A204.1 (cell line): ENCODE measurements at regions not wholly inside any gene's neighbourhood (a gene's known extent, or its start where the extent isn't known, plus 50 kb on each side); places are given as distances from the start of the nearest gene placed in this dataset.
"Not testable (repeated sequence)": the region's sequence is repeated elsewhere in the genome, so short reads cannot be mapped to it uniquely, and the experiment has no call there.

Experiments
- FAIRE-seq: peaks from 2 replicates; lab custom pipeline; 2012; peaks lifted over from hg19 to GRCh38; lab: Jason Lieb, UNC

GRCh38 chr10:63675171-63675570, 154.0 kb downstream of the REEP3 start:
- FAIRE-seq: no peak

- FAIRE-seq: no peak
These were observed 155.8 kb downstream of the REEP3 start for GRCh38 chr10:63677001-63677400.

DNA sequence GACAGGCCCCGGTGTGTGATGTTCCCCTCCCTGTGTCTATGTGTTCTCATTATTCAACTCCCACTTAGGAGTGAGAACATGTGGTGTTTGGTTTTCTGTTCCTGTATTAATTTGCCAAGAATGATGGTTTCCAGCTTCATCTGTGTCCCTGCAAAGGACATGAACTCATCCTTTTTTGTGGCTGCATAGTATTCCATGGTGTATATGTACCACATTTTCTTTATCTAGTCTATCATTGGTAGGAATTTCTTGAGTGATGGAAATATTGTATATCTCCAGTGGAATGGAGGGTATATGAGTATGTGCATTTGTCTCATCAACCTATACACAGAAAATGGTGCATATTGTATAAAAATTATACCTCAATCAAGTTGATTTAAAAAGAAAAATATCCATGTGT, 159.3 kb downstream of the REEP3 start:
- not testable (repeated sequence) for FAIRE-seq

DNA sequence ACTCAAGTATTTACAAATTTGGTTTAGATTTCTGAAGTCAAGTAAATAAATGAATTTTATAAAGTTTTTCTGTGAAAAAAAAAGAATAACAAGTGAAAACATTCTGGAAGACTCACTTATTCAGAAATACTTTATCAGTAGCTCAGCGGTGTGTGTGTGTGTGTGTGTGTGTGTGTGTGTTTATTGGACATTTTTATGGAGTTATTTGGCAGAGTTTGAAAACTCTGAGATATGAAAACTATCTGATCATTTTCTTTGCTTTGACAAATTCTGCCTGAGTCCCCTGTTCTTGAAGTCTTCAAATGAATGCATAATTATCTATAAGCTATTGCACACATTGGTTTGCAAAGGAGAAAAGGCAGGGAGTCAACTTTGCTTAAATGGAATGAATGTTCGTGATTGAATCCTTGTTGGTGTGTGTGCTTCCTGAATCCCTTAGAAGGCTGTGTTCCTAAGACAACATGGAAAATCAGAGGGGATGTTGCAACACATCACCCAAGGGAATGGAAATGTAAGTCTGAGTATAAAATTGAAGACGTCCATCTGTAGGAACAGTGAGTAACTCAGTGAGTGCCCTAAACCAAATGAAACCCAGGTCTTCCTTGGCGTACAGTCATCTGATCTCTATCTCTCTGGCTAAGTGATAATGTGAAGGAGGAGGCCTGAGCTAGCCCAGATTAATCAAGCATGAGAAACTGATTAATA, 160.9 kb downstream of the REEP3 start:
- FAIRE-seq: no peak

DNA sequence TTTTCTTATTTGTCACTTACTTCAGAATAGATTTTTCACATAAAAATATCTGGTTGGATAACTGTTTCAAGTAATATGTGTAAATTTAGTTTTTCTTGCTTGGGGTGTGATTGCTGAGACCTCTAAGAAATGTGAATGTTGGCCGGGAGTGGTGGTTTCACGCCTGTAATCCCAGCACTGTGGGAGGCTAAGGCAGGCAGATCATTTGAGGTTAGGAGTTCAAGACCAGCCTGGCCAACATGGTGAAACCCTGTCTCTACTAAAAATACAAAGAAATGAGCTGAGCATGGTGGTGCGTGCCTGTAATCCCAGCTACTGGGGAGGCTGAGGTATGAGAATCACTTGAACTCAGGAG, 161.5 kb downstream of the REEP3 start:
- not testable (repeated sequence) for FAIRE-seq

- FAIRE-seq: no peak
These were observed 162.0 kb downstream of the REEP3 start for GRCh38 chr10:63683223-63683622.

- FAIRE-seq: no peak
These were observed 162.5 kb downstream of the REEP3 start for GRCh38 chr10:63683686-63684085.

DNA sequence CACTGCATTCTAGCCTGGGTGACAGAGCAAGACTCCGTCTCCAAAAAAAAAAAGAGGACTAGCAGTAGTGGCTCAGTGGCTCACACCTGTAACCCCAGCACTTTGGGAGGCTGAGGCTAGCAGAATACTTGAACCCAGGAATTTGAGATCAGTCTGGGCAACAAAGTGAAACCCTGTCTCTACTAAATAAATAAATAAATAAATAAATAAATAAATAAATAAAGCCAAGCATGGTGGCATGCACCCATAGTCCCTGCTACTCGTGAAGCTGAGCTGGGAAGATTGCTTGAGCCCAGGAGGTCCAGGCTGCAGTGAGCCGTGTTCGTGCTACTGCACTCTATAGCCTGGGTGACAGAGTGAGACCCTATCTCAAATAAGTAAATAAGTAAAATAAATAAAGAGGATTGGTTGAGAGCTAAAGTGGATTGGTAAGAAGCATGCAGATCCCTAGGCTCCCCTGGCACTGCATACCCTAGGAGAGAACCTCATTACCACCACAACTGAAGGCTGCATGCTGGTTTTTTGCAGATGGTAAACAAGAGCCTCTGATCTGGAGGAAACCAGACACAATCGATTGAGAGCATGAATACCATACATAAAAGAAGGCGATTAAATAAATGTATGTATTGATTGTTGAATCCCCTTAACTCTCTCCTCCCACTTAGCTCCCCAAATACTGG, 163.2 kb downstream of the REEP3 start:
- FAIRE-seq: no peak

- FAIRE-seq: no peak
These were observed 168.6 kb downstream of the REEP3 start for GRCh38 chr10:63689768-63690167.

- no peak for FAIRE-seq
These were observed 171.2 kb downstream of the REEP3 start for GRCh38 chr10:63692220-63692896.

DNA sequence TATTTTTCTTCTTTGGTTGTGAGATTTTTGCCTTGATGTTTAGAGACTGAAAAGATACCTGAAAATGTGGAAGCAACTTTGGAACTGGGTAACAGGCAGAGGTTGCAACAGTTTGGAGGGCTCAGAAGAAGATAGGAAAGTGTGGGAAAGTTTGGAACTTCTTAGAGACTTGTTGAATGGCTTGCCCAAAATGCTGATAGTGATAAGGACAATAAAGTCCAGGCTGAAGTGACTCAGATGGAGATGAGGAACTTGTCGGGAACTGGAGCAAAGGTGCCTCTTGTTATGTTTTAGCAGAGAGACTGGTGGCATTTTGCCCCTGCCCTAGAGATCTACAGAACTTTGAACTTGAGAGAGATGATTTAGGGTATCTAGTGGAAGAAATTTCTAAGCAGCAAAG, 171.8 kb downstream of the REEP3 start:
- FAIRE-seq: not testable (repeated sequence)

GRCh38 chr10:63696205-63696604, 175.0 kb downstream of the REEP3 start:
- no peak for FAIRE-seq

DNA sequence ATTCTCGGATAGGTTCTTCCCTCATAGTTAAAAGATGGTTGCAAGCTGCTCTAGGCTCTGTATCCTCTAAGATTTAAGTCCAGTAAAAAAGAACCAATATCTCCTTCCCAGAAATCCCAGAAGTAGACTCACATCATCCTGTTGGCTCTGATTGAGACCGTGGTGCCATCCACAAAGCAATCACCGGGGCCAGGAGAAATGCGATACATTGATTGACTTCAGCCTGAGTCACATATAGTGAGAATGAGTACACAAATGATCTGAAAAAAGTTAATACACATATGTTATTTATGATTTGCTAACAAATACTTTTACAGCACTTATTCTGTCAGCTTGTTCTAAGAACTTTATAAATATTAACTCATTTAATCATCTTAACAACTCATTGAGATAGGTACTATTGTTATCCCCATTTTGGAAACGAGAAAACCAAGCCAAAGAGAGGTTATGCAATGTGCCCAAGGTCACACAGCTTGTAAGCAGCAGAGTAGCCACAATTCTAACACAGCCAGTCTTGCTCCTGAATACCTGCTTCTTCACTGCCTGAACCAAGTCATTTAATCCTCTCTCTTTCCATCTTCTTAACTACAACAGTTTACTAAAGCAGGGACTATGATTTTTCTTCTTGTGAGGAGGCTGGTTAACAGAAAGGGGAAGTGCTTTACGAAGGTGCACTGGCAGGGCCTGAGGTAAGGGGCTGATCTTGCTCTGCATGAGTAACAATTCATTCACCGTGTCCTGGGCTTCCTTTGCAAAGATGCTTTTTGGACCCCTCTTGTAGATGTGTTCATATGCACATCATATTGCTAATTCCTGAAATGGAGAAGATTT, 177.0 kb downstream of the REEP3 start:
- peak; percentile 49 for FAIRE-seq

DNA sequence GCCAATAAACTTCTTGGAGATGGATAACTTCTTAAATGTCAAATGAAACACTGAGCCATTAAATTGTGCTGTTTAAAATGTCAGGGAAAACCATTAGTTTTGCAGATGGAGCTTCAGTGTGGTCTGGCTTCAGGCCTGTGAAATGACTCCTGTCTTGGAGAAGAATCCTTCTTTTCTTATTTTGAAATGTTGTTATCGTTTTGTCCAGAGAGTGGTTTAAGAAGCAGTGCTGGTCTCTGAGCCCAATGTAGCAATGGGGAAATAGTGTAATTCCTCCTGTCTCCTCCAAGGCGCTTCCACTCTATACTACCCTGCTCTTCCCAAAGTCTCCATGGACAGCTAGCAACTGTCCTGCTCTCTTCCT, 177.6 kb downstream of the REEP3 start:
- no peak for FAIRE-seq

- peak; percentile 99 for FAIRE-seq
These were observed 178.8 kb downstream of the REEP3 start for GRCh38 chr10:63699785-63700613.

GRCh38 chr10:63700631-63701156, 179.5 kb downstream of the REEP3 start:
- FAIRE-seq: no peak

- FAIRE-seq: no peak
These were observed 180.9 kb downstream of the REEP3 start for GRCh38 chr10:63702092-63702491.

GRCh38 chr10:63703113-63703670, 182.0 kb downstream of the REEP3 start:
- FAIRE-seq: no peak

GRCh38 chr10:63703740-63704345, 182.6 kb downstream of the REEP3 start:
- no peak for FAIRE-seq

DNA sequence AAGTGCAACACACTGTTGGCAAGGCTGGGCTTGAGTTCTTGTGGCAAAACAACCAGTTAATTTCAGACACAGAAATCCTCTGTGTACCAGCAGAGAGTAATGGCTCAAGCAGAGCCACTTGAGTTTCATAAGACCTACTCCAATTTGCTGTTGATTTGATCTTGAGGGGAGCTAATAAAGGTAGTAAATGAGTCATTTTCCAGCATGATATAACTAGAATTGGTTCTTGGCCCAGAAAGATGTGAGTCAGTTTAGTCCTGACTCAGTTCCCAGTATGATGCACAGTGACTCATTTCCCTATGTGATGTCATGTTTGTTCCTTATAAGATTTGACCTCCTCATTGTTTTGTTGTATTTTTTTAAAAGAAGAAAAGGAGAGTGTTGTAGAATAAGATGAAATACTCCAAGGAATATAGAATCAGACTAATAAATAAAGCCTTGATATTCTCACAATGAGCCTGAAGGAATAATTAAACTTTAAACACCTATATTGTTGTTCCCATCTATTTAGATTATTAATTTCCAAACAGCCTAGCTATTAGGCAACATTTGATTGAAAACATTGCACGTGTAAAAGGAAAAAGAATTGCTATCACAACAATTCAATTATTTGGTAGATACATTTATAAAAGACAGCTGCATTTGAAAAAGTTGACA, 186.2 kb downstream of the REEP3 start:
- FAIRE-seq: peak; percentile 100
